B cell (primary cell): ENCODE measurements at regions not wholly inside any gene's neighbourhood (a gene's known extent, or its start where the extent isn't known, plus 50 kb on each side); places are given as distances from the start of the nearest gene placed in this dataset.

Experiments
- CTCF ChIP-seq: fragments of 200-600 bp; IDR thresholded peaks from one replicate; pipeline ENCODE4 v1.8.0; 2022; ENCODE audit warnings: antibody characterized with exemption, mild to moderate bottlenecking
- EZH2 ChIP-seq: IDR thresholded peaks from 2 replicates; pipeline ENCODE4 v1.6.1; 2012; ENCODE audit warnings: borderline replicate concordance, low read depth, mild to moderate bottlenecking, moderate library complexity, low read length; ENCODE audit not compliant: insufficient read depth, poor library complexity, severe bottlenecking

- TF ChIP-seq CTCF (no peak), EZH2 (no peak)
Observed at GRCh38 chr4:24103434-24104157, 213.7 kb upstream of the PPARGC1A start.
